ENCODE measurements at regions not wholly inside any gene's neighbourhood (a gene's known extent, or its start where the extent isn't known, plus 50 kb on each side); places are given as distances from the start of the nearest gene placed in this dataset.

- no peak for DNase-seq
Measured at GRCh38 chr5:115402092-115402491, 105.6 kb upstream of the CCDC112 start.

GRCh38 chr5:115398719-115399118, 102.3 kb upstream of the CCDC112 start:
- DNase-seq: no peak

GRCh38 chr5:115396688-115397087, 100.2 kb upstream of the CCDC112 start:
- no peak for DNase-seq

- no peak for DNase-seq
Measured at GRCh38 chr5:115396081-115396480, 99.6 kb upstream of the CCDC112 start.

- DNase-seq: no peak
Measured at GRCh38 chr5:115394531-115394930, 98.1 kb upstream of the CCDC112 start.

GRCh38 chr5:115393239-115393638, 96.8 kb upstream of the CCDC112 start:
- DNase-seq: no peak

GRCh38 chr5:115392611-115393010, 96.2 kb upstream of the CCDC112 start:
- no peak for DNase-seq

GRCh38 chr5:115391780-115392179, 95.3 kb upstream of the CCDC112 start:
- DNase-seq: no peak

GRCh38 chr5:115389799-115390382, 93.4 kb upstream of the CCDC112 start:
- no peak for DNase-seq

GRCh38 chr5:115389034-115389798, 92.8 kb upstream of the CCDC112 start:
- no peak for DNase-seq

- no peak for DNase-seq
Measured at GRCh38 chr5:115388240-115388639, 91.8 kb upstream of the CCDC112 start.

- no peak for DNase-seq
Measured at GRCh38 chr5:115387816-115388215, 91.4 kb upstream of the CCDC112 start.

- DNase-seq: no peak
Measured at GRCh38 chr5:115386657-115387056, 90.2 kb upstream of the CCDC112 start.

- DNase-seq: no peak
Measured at GRCh38 chr5:115384587-115385375, 88.3 kb upstream of the CCDC112 start.

- DNase-seq: no peak
Measured at GRCh38 chr5:115382989-115383388, 86.5 kb upstream of the CCDC112 start.

GRCh38 chr5:115381911-115382662, 85.6 kb upstream of the CCDC112 start:
- no peak for DNase-seq

GRCh38 chr5:115379622-115380344, 83.3 kb upstream of the CCDC112 start:
- no peak for DNase-seq

GRCh38 chr5:115378754-115379153, 82.3 kb upstream of the CCDC112 start:
- no peak for DNase-seq

GRCh38 chr5:115377468-115378217, 81.2 kb upstream of the CCDC112 start:
- no peak for DNase-seq

- DNase-seq: no peak
Measured at GRCh38 chr5:115375893-115376292, 79.4 kb upstream of the CCDC112 start.

- no peak for DNase-seq
Measured at GRCh38 chr5:115374057-115374775, 77.8 kb upstream of the CCDC112 start.

Measured in stimulated activated CD4-positive, alpha-beta T cell treated with anti-CD3 and anti-CD28 coated beads, Interleukin-1b, Interleukin-23, amount 100 ng/mL, for 48 hours (primary cell).